Endothelial cell (in vitro differentiated cells): ENCODE measurements at regions not wholly inside any gene's neighbourhood (a gene's known extent, or its start where the extent isn't known, plus 50 kb on each side); places are given as distances from the start of the nearest gene placed in this dataset.

ENCODE experiments used
- DNase-seq: peaks from one replicate; pipeline ENCODE4 v3.0.0; 2021; ENCODE audit warnings: low spot score
- H3K27ac Mint-ChIP-seq: one replicate; pipeline ENCODE4 v1.8.0; 2021; ENCODE audit warnings: mixed read lengths, inconsistent platforms; ENCODE audit not compliant: unreplicated experiment
- H3K27me3 Mint-ChIP-seq: one replicate; pipeline ENCODE4 v1.8.0; 2021; ENCODE audit warnings: mild to moderate bottlenecking, moderate library complexity, mixed read lengths, inconsistent platforms; ENCODE audit not compliant: unreplicated experiment
- H3K36me3 Mint-ChIP-seq: one replicate; pipeline ENCODE4 v1.8.0; 2021; ENCODE audit warnings: mild to moderate bottlenecking, low read depth, mixed read lengths, inconsistent platforms; ENCODE audit not compliant: unreplicated experiment
- H3K4me1 Mint-ChIP-seq: one replicate; pipeline ENCODE4 v1.8.0; 2021; ENCODE audit warnings: mild to moderate bottlenecking, mixed read lengths, inconsistent platforms; ENCODE audit not compliant: unreplicated experiment
- H3K4me3 Mint-ChIP-seq: one replicate; pipeline ENCODE4 v1.8.0; 2021; ENCODE audit warnings: mild to moderate bottlenecking, mixed read lengths, inconsistent platforms; ENCODE audit not compliant: unreplicated experiment
- H3K9me3 Mint-ChIP-seq: one replicate; pipeline ENCODE4 v1.8.0; 2021; ENCODE audit warnings: mixed read lengths, inconsistent platforms; ENCODE audit not compliant: unreplicated experiment
- CTCF ChIP-seq: fragments of 200-600 bp; sonication (generic); IDR thresholded peaks from one replicate; pipeline ENCODE4 v1.5.0; 2021; ENCODE audit warnings: antibody characterized with exemption; ENCODE audit not compliant: unreplicated experiment

- Mint-ChIP-seq H3K36me3 (no peaks in the 10 kb centered on the region), H3K4me3 (no peak overlapping the region), H3K27ac (no peak overlapping the region), H3K27me3 (no peaks in the 10 kb centered on the region), H3K9me3 (no peaks in the 10 kb centered on the region), H3K4me1 (no peaks in the 10 kb centered on the region)
- DNase-seq, result no peak
- TF ChIP-seq CTCF, result no peak
Measured at GRCh38 chr16:54421220-54421619, 134.6 kb upstream of the IRX3 start.

DNA sequence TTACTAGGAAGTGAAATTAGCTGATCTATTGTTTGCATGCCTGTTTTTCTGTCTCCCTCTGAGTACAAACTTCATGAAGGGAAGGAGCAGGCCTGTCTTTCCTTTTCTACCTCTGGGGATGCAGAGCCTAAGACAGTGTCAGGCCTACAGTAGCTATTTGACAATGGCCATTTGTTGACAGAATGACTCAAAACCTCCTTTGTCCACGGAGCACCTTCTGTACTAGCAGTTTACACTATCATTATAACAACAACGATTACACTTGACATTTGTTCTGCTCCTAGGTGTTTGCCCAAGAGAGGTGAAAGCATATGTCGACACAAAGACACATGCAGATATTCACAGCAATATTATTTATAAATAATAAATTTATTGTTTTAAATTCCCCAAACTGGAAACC is 132.3 kb upstream of the IRX3 start:
- Mint-ChIP-seq H3K4me1 (peaks cover 12% of the 10 kb centered on the region), H3K27me3 (no peaks in the 10 kb centered on the region), H3K27ac (no peak overlapping the region), H3K4me3 (no peak overlapping the region), H3K9me3 (no peaks in the 10 kb centered on the region), H3K36me3 (peaks cover 5% of the 10 kb centered on the region)
- no peak for TF ChIP-seq CTCF
- DNase-seq, result no peak

DNA sequence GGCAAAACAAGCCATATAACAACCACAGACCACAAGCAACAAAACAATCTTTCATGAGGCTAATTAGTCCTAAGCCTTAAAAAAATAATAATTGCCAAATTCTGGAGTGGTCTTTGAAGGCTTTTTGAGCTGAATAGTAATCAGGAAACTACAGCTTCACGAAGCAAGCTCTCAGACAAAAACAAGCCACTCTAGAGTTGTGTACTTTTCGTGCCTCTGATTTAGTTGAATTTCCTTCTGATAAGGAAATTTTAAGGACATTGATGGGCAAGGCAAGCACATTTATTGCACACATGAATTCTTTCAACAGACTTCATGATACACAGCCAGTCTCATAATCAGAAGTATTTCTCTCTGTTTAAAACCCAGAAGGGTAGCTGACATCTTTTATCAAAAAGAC is 130.8 kb upstream of the IRX3 start:
- Mint-ChIP-seq H3K9me3 (no peaks in the 10 kb centered on the region), H3K4me3 (no peak overlapping the region), H3K27ac (no peak overlapping the region), H3K4me1 (peaks cover 25% of the 10 kb centered on the region), H3K27me3 (no peaks in the 10 kb centered on the region), H3K36me3 (peaks cover 5% of the 10 kb centered on the region)
- DNase-seq, result no peak
- TF ChIP-seq CTCF, result no peak

GRCh38 chr16:54414671-54415070 is 128.1 kb upstream of the IRX3 start:
- no peak for DNase-seq
- H3K9me3 Mint-ChIP-seq, result no peaks in the 10 kb centered on the region
- H3K4me3 Mint-ChIP-seq, result no peak overlapping the region
- TF ChIP-seq CTCF, result no peak
- no peak overlapping the region for H3K27ac Mint-ChIP-seq
- peaks cover 39% of the 10 kb centered on the region for H3K4me1 Mint-ChIP-seq
- peaks cover 1% of the 10 kb centered on the region for H3K27me3 Mint-ChIP-seq
- H3K36me3 Mint-ChIP-seq, result peaks cover 5% of the 10 kb centered on the region

- Mint-ChIP-seq H3K27ac (peak overlapping the region; percentile 50), H3K4me1 (peaks cover 41% of the 10 kb centered on the region), H3K4me3 (no peak overlapping the region), H3K9me3 (no peaks in the 10 kb centered on the region), H3K27me3 (peaks cover 5% of the 10 kb centered on the region), H3K36me3 (peaks cover 5% of the 10 kb centered on the region)
- no peak for TF ChIP-seq CTCF
- no peak for DNase-seq
Measured at GRCh38 chr16:54412777-54413455, 126.3 kb upstream of the IRX3 start.
